Kidney (tissue), 13 donors: ENCODE measurements at regions not wholly inside any gene's neighbourhood (a gene's known extent, or its start where the extent isn't known, plus 50 kb on each side); places are given as distances from the start of the nearest gene placed in this dataset.

ENCODE experiments used
- DNase-seq, 5 donors: peaks; one replicate each; pipeline ENCODE4 v3.0.0-alpha.2; 2013 to 2020
- FAIRE-seq: peaks from 2 replicates; lab custom pipeline; 2012; peaks lifted over from hg19 to GRCh38; lab: Jason Lieb, UNC
- H3K27ac ChIP-seq, 2 donors: one replicate each; pipeline ENCODE4 v1.7.0; 2013; ENCODE audit warnings: low read depth in 2 of 2, low read length in 2 of 2, inconsistent platforms in 1 of 2
- H3K27me3 ChIP-seq: one replicate; pipeline ENCODE4 v1.7.1; 2013; ENCODE audit warnings: low read length, inconsistent platforms; ENCODE audit not compliant: control insufficient read depth, insufficient read depth
- H3K36me3 ChIP-seq, 3 donors: one replicate each; pipeline versions ENCODE4 v1.7.0 to v1.7.1; 2013; ENCODE audit warnings: low read length in 3 of 3, control low read depth in 1 of 3, inconsistent platforms in 1 of 3; ENCODE audit not compliant: insufficient read depth in 3 of 3, control insufficient read depth in 2 of 3
- H3K4me1 ChIP-seq, 3 donors: one replicate each; pipeline versions ENCODE4 v1.7.0 to v1.7.1; 2013; ENCODE audit warnings: low read length in 3 of 3, inconsistent platforms in 1 of 3, low read depth in 1 of 3; ENCODE audit not compliant: control insufficient read depth in 2 of 3, insufficient read depth in 2 of 3
- H3K4me3 ChIP-seq, 3 donors: one replicate each; pipeline versions ENCODE4 v1.7.0 to v1.8.1; 2013; ENCODE audit warnings: low read length in 3 of 3, control low read depth in 1 of 3, inconsistent platforms in 1 of 3
- H3K9ac ChIP-seq, 3 donors: one replicate each; pipeline versions ENCODE4 v1.7.0 to v1.7.1; 2013; ENCODE audit warnings: low read length in 3 of 3, control low read depth in 1 of 3, inconsistent platforms in 1 of 3
- H3K9me3 ChIP-seq, 3 donors: one replicate each; pipeline versions ENCODE4 v1.7.0 to v1.7.1; 2013; ENCODE audit warnings: low read length in 3 of 3, control low read depth in 1 of 3, inconsistent platforms in 1 of 3; ENCODE audit not compliant: control insufficient read depth in 2 of 3, insufficient read depth in 1 of 3
- CTCF ChIP-seq: IDR thresholded peaks from 3 replicates; pipeline ENCODE4 v1.5.1; 2012; ENCODE audit warnings: mild to moderate bottlenecking, moderate library complexity, borderline replicate concordance; ENCODE audit not compliant: insufficient read depth; ENCODE audit errors: extremely low read depth
- intact Hi-C: fragments of 100-400 bp; cut with DNase I; formaldehyde crosslinking; loops from one replicate; pipeline ENCODE4 v1.11.1; 2022
- donor health status: control.
- donor health status: control.
- donor health status: control.
- donor health status: control.
- donor health status: control.
- donor health status: DM: yes; HTN: yes; CAD: no.
- donor health status: Normal renal cell carcinoma (clear cell type).

GRCh38 chr3:191775451-191776233, 314.7 kb downstream of the PYDC2 start:
- FAIRE-seq (no peak), DNase-seq (no peak)
- intact Hi-C loops: no loop called here
- Histone ChIP-seq H3K9me3 (no peaks in the 10 kb centered on the region), H3K36me3 (no peaks in the 10 kb centered on the region), H3K27me3 (no peaks in the 10 kb centered on the region), H3K9ac (no peak overlapping the region), H3K27ac (no peak overlapping the region), H3K4me3 (no peak overlapping the region), H3K4me1 (no peaks in the 10 kb centered on the region)
- TF ChIP-seq CTCF: no peak

- Histone ChIP-seq H3K9ac (no peak overlapping the region), H3K9me3 (no peaks in the 10 kb centered on the region), H3K27me3 (no peaks in the 10 kb centered on the region), H3K27ac (no peak overlapping the region), H3K4me3 (no peak overlapping the region), H3K4me1 (no peaks in the 10 kb centered on the region), H3K36me3 (no peaks in the 10 kb centered on the region)
- TF ChIP-seq CTCF: no peak
- DNase-seq (peak in 1 of 5 donors; percentile 11), FAIRE-seq (no peak)
- intact Hi-C loops: no loop called here
These were observed 320.1 kb downstream of the PYDC2 start for GRCh38 chr3:191781044-191781443.

- H3K36me3 ChIP-seq: no peaks in the 10 kb centered on the region
- H3K4me1 ChIP-seq: no peaks in the 10 kb centered on the region
- H3K4me3 ChIP-seq: no peak overlapping the region
- intact Hi-C loops: no loop called here
- no peak overlapping the region for H3K27ac ChIP-seq
- no peak overlapping the region for H3K9ac ChIP-seq
- H3K9me3 ChIP-seq: no peaks in the 10 kb centered on the region
- H3K27me3 ChIP-seq: no peaks in the 10 kb centered on the region
- FAIRE-seq (no peak), DNase-seq (no peak)
- TF ChIP-seq CTCF: no peak
These were observed 322.1 kb downstream of the PYDC2 start for GRCh38 chr3:191783024-191783423.

GRCh38 chr3:191790934-191791333, 330.0 kb downstream of the PYDC2 start:
- FAIRE-seq: no peak
- no peak for TF ChIP-seq CTCF
- no peaks in the 10 kb centered on the region for H3K27me3 ChIP-seq
- H3K9ac ChIP-seq: no peak overlapping the region
- no peak overlapping the region for H3K4me3 ChIP-seq
- intact Hi-C loops: no loop called here
- H3K9me3 ChIP-seq: no peaks in the 10 kb centered on the region
- H3K4me1 ChIP-seq: no peaks in the 10 kb centered on the region
- DNase-seq: no peak
- no peaks in the 10 kb centered on the region for H3K36me3 ChIP-seq
- H3K27ac ChIP-seq: no peak overlapping the region
